A673 (cell line): ENCODE measurements at regions not wholly inside any gene's neighbourhood (a gene's known extent, or its start where the extent isn't known, plus 50 kb on each side); places are given as distances from the start of the nearest gene placed in this dataset.

Experiments used
- EZH2 ChIP-seq: fragments of 200-600 bp; sonication (generic); IDR thresholded peaks from 2 replicates; pipeline ENCODE4 v1.6.1; 2017; ENCODE audit warnings: borderline replicate concordance, low read depth, mild to moderate bottlenecking, mixed read lengths, antibody characterized with exemption, low read length; ENCODE audit not compliant: poor library complexity, severe bottlenecking
- TF ChIP-seq, protein P1 (sequence below): fragments of 300-800, 200-600 bp; sonication (generic); conservative IDR thresholded peaks from 2 replicates; pipeline ENCODE4 v1.5.1; 2017; ENCODE audit warnings: low read depth, mild to moderate bottlenecking, antibody characterized with exemption, low read length, moderate library complexity, mixed read lengths

DNA sequence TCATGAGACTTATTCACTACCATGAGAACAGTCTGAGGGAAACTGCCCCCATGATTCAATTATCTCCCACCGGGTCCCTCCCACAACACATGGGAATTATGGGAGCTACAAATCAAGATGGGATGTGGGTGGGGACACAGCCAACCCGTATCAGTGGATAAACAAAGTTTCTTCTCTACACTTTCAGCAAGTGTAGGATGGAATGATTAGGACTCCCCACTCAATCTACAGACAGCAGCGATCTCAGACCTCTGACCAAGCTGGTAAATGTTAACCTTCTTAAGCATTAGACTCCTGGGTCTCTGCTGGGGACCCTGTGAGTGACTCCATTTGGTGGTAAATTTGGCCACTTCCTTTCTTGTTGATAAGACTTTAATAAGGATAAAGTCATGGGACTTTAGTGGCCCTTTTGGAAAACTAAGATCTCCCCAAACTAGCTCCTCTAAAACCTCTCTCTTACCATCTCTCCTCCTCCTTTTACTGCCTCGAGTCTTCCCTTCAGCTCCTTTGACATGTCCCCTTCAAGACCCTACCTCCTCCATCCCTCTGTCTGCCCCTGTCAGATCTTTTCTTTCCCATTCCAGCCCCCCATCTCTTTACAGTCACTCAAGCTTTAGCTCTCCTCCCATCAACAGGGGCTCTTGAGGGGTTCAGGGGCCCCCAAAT lies 71.9 kb downstream of the MYL12B start:
- TF ChIP-seq, protein P1, sequence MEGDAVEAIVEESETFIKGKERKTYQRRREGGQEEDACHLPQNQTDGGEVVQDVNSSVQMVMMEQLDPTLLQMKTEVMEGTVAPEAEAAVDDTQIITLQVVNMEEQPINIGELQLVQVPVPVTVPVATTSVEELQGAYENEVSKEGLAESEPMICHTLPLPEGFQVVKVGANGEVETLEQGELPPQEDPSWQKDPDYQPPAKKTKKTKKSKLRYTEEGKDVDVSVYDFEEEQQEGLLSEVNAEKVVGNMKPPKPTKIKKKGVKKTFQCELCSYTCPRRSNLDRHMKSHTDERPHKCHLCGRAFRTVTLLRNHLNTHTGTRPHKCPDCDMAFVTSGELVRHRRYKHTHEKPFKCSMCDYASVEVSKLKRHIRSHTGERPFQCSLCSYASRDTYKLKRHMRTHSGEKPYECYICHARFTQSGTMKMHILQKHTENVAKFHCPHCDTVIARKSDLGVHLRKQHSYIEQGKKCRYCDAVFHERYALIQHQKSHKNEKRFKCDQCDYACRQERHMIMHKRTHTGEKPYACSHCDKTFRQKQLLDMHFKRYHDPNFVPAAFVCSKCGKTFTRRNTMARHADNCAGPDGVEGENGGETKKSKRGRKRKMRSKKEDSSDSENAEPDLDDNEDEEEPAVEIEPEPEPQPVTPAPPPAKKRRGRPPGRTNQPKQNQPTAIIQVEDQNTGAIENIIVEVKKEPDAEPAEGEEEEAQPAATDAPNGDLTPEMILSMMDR, result no peak
- TF ChIP-seq EZH2, result no peak
